Uterus (tissue), 3 donors: ENCODE measurements at regions not wholly inside any gene's neighbourhood (a gene's known extent, or its start where the extent isn't known, plus 50 kb on each side); places are given as distances from the start of the nearest gene placed in this dataset.

ENCODE experiments used
- DNase-seq, 2 donors: peaks; one replicate each; pipeline ENCODE4 v3.0.0-alpha.2; 2019 to 2020
- H3K27ac ChIP-seq, 2 donors: fragments of 200-600 bp; sonication (generic); 1 replicate in 1 of 2; 2 replicates in 1 of 2; pipeline ENCODE4 v1.5.1; 2016 to 2018
- H3K27me3 ChIP-seq, 2 donors: fragments of 200-600 bp; sonication (generic); one replicate each; pipeline ENCODE4 v1.5.1; 2018 to 2019; ENCODE audit warnings: control low read depth in 1 of 2
- H3K36me3 ChIP-seq, 2 donors: fragments of 200-600 bp; sonication (generic); one replicate each; pipeline ENCODE4 v1.5.1; 2019; ENCODE audit warnings: control low read depth in 1 of 2
- H3K4me1 ChIP-seq, 2 donors: fragments of 200-600 bp; sonication (generic); one replicate each; pipeline ENCODE4 v1.5.1; 2018 to 2019; ENCODE audit warnings: control low read depth in 1 of 2
- H3K4me3 ChIP-seq, 2 donors: fragments of 200-600 bp; sonication (generic); 1 replicate in 1 of 2; 2 replicates in 1 of 2; pipeline ENCODE4 v1.5.1; 2018 to 2019; ENCODE audit warnings: mild to moderate bottlenecking in 1 of 2
- H3K9me3 ChIP-seq, 2 donors: fragments of 200-600 bp; sonication (generic); one replicate each; pipeline ENCODE4 v1.5.1; 2019; ENCODE audit warnings: control low read depth in 1 of 2
- CTCF ChIP-seq, 4 experiments: fragments of 200-600 bp in 2 of 4; fragments of 450-650 bp in 2 of 4; sonication (generic) in 2 of 4; IDR thresholded peaks; one replicate each; pipeline ENCODE4 v1.5.1; 2016 to 2019; ENCODE audit warnings: antibody characterized with exemption in 4 of 4, mild to moderate bottlenecking in 2 of 4, moderate library complexity in 1 of 4
- POLR2A ChIP-seq, 2 donors: fragments of 450-650 bp; IDR thresholded peaks; one replicate each; pipeline ENCODE4 v1.6.1; 2016; ENCODE audit warnings: antibody characterized with exemption in 2 of 2, mild to moderate bottlenecking in 1 of 2, moderate library complexity in 1 of 2
- intact Hi-C: fragments of 100-400 bp; cut with DNase I; formaldehyde crosslinking; loops from one replicate; pipeline ENCODE4 v1.15.1; 2023; ENCODE audit warnings: low total_unique reads
- donor health status: DM: yes; HTN: yes; CAD: no.

- H3K4me1 ChIP-seq, result no peaks in the 10 kb centered on the region
- no peaks in the 10 kb centered on the region for H3K9me3 ChIP-seq
- no peaks in the 10 kb centered on the region for H3K27me3 ChIP-seq
- no peak for TF ChIP-seq POLR2A (IDR thresholded peaks at IDR 0.05)
- TF ChIP-seq CTCF (IDR thresholded peaks at IDR 0.05), result no peak
- no peaks in the 10 kb centered on the region for H3K36me3 ChIP-seq
- intact Hi-C loops, result no loop called here
- DNase-seq, result no peak
- no peak overlapping the region for H3K27ac ChIP-seq
- H3K4me3 ChIP-seq, result no peak overlapping the region
These were observed 236.8 kb downstream of the CASP12 start for GRCh38 chr11:104661471-104661870.

DNA sequence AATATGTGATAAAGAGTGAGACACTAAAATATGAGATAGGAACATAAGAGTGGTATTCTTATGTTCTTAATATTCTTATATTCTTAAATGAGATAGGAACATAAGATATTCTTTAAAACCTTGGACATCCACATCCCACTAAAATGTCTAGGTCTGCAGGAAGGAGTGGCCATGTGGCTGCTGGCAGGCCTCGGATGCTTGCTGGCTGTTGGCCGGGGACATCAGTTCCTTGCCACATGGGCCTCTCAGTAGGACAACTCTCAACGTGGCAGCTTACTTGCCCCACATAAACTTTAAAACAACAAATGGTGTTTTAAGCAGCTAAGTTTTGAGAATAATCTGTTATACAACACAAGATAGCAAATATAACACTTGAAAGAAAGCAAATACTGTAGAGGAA lies 240.1 kb downstream of the CASP12 start:
- intact Hi-C loops, result no loop called here
- no peaks in the 10 kb centered on the region for H3K9me3 ChIP-seq
- H3K27ac ChIP-seq, result no peak overlapping the region

DNA sequence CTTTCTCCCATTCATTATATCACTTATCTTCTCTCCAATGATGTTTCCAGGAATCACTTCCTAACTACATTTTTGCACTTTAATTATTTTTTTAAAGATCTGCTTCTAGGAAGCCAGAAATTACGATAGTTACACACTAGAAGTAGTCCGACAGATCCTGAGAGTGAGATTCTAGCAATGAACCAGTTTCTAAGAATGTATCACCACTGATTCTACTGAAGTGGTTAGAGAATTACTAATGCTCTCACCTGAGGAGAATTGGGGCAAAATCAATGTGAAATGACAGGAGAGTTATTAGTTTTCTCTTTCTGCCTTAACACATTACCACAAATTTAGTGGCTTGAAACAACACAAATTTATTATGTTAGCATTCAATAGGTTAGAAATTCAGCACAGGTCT lies 241.2 kb downstream of the CASP12 start:
- Histone ChIP-seq H3K4me1 (no peaks in the 10 kb centered on the region), H3K36me3 (no peaks in the 10 kb centered on the region), H3K27ac (no peak overlapping the region), H3K27me3 (no peaks in the 10 kb centered on the region), H3K4me3 (no peak overlapping the region), H3K9me3 (no peaks in the 10 kb centered on the region)
- intact Hi-C loops, result no loop called here
- no peak for DNase-seq
- TF ChIP-seq CTCF (IDR thresholded peaks at IDR 0.05), result no peak
- TF ChIP-seq POLR2A (IDR thresholded peaks at IDR 0.05), result no peak

More for the DNA sequence above, 240.1 kb downstream of the CASP12 start:
- H3K4me3 ChIP-seq, result no peak overlapping the region
- DNase-seq, result no peak
- H3K36me3 ChIP-seq, result no peaks in the 10 kb centered on the region
- no peaks in the 10 kb centered on the region for H3K4me1 ChIP-seq
- no peaks in the 10 kb centered on the region for H3K27me3 ChIP-seq
- TF ChIP-seq CTCF (IDR thresholded peaks at IDR 0.05), result no peak
- no peak for TF ChIP-seq POLR2A (IDR thresholded peaks at IDR 0.05)

DNA sequence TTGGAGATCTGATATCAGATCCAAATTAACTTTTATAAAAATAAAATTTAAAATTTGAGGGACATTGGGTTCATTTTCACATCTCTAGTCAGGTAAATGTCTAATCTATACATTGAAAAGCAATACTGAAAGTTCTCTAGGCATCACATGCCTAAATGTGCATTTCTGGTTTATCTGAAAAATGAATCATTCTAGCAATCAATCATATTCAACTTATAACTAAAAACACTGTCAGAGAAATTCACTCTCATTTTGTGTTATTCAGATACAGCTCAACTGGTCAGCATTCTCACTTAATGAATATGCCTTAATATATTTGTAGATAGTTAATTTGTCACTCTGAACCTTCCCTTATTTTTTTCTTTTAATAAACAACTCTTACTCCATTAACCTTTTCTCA lies 243.2 kb downstream of the CASP12 start:
- no peak overlapping the region for H3K27ac ChIP-seq
- no peaks in the 10 kb centered on the region for H3K4me1 ChIP-seq
- no peaks in the 10 kb centered on the region for H3K36me3 ChIP-seq
- intact Hi-C loops, result no loop called here
- DNase-seq, result no peak
- H3K4me3 ChIP-seq, result no peak overlapping the region
- H3K9me3 ChIP-seq, result no peaks in the 10 kb centered on the region
- no peak for TF ChIP-seq CTCF (IDR thresholded peaks at IDR 0.05)
- no peak for TF ChIP-seq POLR2A (IDR thresholded peaks at IDR 0.05)
- H3K27me3 ChIP-seq, result no peaks in the 10 kb centered on the region

DNA sequence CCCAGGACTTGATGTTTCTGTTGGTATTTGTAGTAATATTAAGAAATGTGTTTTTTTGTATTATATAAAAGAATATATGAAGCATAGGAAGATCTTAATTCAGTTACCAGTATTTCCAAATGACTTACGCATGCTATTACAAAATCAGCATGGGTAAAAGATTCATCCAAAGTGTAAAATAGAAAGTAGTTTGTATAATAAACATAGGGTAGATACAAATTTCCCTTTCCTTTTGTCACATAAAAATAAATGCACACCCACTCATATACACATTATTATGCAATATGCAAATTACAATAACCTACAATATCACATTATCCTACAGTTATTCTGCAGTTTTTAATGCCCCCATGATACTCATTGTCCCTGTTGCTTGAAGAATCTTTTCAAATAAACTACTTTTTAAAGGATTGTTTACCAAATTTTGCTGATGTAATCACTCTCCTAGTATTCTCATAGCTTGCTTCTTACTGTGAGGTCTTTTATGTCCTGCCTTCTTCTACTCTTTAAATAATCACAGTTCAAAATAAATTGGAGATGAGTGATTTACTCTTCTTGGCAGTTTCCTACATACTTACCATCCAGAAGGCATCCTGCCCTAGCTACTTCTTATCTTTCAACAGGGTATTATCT lies 244.0 kb downstream of the CASP12 start:
- no peaks in the 10 kb centered on the region for H3K27me3 ChIP-seq
- intact Hi-C loops, result no loop called here
- no peaks in the 10 kb centered on the region for H3K9me3 ChIP-seq
- no peak overlapping the region for H3K27ac ChIP-seq
- DNase-seq, result no peak
- no peak overlapping the region for H3K4me3 ChIP-seq
- no peak for TF ChIP-seq CTCF (IDR thresholded peaks at IDR 0.05)
- no peak for TF ChIP-seq POLR2A (IDR thresholded peaks at IDR 0.05)
- no peaks in the 10 kb centered on the region for H3K36me3 ChIP-seq
- no peaks in the 10 kb centered on the region for H3K4me1 ChIP-seq
